GM12892 (cell line): ENCODE measurements at regions not wholly inside any gene's neighbourhood (a gene's known extent, or its start where the extent isn't known, plus 50 kb on each side); places are given as distances from the start of the nearest gene placed in this dataset.

Source experiments
- POLR2A ChIP-seq: IDR thresholded peaks from 2 replicates; pipeline ENCODE4 v1.6.1; 2011; ENCODE audit warnings: low read depth, low read length, control low read depth
- TAF1 ChIP-seq: IDR thresholded peaks from 2 replicates; pipeline ENCODE4 v1.6.1; 2011; ENCODE audit warnings: low read depth, mild to moderate bottlenecking, control low read depth, low read length, borderline replicate concordance

GRCh38 chr3:24648063-24648462, 153.4 kb upstream of the THRB start:
- no peak for TF ChIP-seq POLR2A
- TF ChIP-seq TAF1, result no peak
